Stimulated activated naive B cell treated with anti-CD40 and anti-IgM and Interleukin-4, amounts not matched to agents 10 μg/mL and 1 μg/mL and 100 μg/mL, for 72 hours (primary cell): ENCODE measurements at regions not wholly inside any gene's neighbourhood (a gene's known extent, or its start where the extent isn't known, plus 50 kb on each side); places are given as distances from the start of the nearest gene placed in this dataset.

Source experiments
- ATAC-seq, 2 donors: fragments of 150-1000 bp; cut with Tn5 transposase; replicated peaks; 2 replicates each; pipeline ENCODE4 v1.10.0; 2021; ENCODE audit warnings: moderate library complexity in 1 of 2
- DNase-seq: peaks from one replicate; pipeline ENCODE4 v3.0.0; 2021
- H3K27ac Mint-ChIP-seq: one replicate; pipeline ENCODE4 v1.8.0; 2022; ENCODE audit warnings: mild to moderate bottlenecking, mixed read lengths
- H3K27me3 Mint-ChIP-seq, 2 donors: one replicate each; pipeline ENCODE4 v1.8.0; 2022; ENCODE audit warnings: mixed read lengths in 2 of 2
- H3K36me3 Mint-ChIP-seq, 2 donors: one replicate each; pipeline ENCODE4 v1.8.0; 2022; ENCODE audit warnings: mixed read lengths in 2 of 2, mild to moderate bottlenecking in 1 of 2
- H3K4me1 Mint-ChIP-seq, 2 donors: one replicate each; pipeline ENCODE4 v1.8.0; 2022; ENCODE audit warnings: mixed read lengths in 2 of 2, mild to moderate bottlenecking in 1 of 2
- H3K4me3 Mint-ChIP-seq, 2 donors: one replicate each; pipeline ENCODE4 v1.8.0; 2022; ENCODE audit warnings: mild to moderate bottlenecking in 2 of 2, mixed read lengths in 2 of 2, moderate library complexity in 1 of 2
- H3K9me3 Mint-ChIP-seq, 2 donors: one replicate each; pipeline ENCODE4 v1.8.0; 2022; ENCODE audit warnings: mixed read lengths in 2 of 2, mild to moderate bottlenecking in 1 of 2

DNA sequence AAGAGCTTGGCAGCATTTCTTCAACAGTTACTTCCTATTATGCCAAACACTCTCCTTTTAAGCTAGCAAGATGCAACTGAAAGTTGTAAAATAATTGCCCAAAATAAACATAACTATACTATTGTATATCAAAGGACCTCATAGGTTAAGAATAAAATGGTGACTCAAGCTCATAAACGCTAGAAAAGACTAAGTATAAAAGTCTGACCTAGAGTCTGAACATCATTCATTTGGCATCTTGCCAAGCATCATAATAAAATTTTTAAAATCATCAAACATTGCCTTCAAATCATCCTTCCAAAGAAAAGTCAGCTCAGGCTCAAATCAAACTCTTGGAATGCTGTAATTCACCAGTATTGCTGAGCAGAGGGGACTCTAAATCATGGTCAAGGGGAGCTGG lies 281.2 kb downstream of the QDPR start:
- H3K4me3 Mint-ChIP-seq, result no peak overlapping the region
- H3K4me1 Mint-ChIP-seq, result no peaks in the 10 kb centered on the region
- H3K36me3 Mint-ChIP-seq, result no peaks in the 10 kb centered on the region
- H3K9me3 Mint-ChIP-seq, result peaks cover 0 to 8% of the 10 kb centered on the region in 2 donors
- ATAC-seq, result no peak
- no peak for DNase-seq
- H3K27ac Mint-ChIP-seq, result no peak overlapping the region
- H3K27me3 Mint-ChIP-seq, result peaks cover 0 to 7% of the 10 kb centered on the region in 2 donors

- no peaks in the 10 kb centered on the region for H3K36me3 Mint-ChIP-seq
- H3K4me3 Mint-ChIP-seq, result no peak overlapping the region
- H3K27ac Mint-ChIP-seq, result no peak overlapping the region
- no peaks in the 10 kb centered on the region for H3K4me1 Mint-ChIP-seq
- no peaks in the 10 kb centered on the region for H3K27me3 Mint-ChIP-seq
- no peak for ATAC-seq
- H3K9me3 Mint-ChIP-seq, result peaks cover 0 to 8% of the 10 kb centered on the region in 2 donors
- no peak for DNase-seq
Observed at GRCh38 chr4:17220816-17221215, 291.1 kb downstream of the QDPR start.

GRCh38 chr4:17218786-17219185 lies 293.1 kb downstream of the QDPR start:
- Mint-ChIP-seq H3K27ac (no peak overlapping the region), H3K4me3 (no peak overlapping the region), H3K27me3 (no peaks in the 10 kb centered on the region), H3K4me1 (no peaks in the 10 kb centered on the region), H3K36me3 (no peaks in the 10 kb centered on the region), H3K9me3 (peaks cover 0 to 16% of the 10 kb centered on the region in 2 donors)
- DNase-seq (no peak), ATAC-seq (no peak)

DNA sequence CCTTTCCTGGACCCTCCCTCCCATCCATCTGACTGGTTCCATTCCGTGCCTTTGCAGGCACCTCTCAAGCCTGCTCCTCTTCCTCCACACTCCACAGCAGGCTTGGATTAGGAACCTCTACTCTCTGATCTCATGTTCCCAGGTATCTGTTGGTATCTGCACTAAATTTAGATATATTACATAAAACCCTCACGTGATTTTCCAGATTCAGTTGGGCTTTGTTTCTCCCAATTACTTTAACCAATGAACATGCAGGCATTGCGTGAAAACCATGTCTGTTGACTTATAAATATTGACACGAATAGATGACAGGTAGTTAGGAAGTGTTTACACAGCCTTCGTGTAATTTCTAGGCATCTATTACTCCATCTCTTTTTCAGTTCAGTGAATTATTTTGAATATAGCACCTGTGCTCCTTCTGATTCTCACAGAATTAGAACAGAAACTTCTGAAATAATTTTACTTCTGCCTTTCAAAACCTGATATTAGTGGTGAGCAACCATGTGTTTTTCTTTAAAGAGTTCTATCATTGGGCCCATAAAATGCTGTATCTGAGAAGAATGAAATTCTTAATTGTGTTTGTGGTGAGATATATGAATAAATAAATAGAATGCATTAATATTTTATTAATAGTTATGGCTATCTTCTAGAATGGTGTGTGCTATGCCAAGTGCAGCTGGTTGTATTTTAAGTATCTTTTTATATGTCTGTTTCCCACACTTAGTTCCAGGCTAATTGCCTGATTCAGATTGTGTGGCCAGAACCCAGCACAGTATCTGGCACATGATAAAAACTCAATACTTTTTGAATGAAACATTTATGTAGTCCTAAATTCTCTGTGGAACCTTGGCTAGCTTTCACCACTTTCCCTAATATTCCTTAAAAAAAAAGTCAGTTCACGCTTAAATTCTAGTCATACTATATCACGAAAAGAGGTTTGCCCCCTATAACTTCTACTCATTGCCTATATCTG lies 304.8 kb downstream of the QDPR start:
- ATAC-seq (no peak), DNase-seq (no peak)
- no peak overlapping the region for H3K4me3 Mint-ChIP-seq
- H3K36me3 Mint-ChIP-seq, result no peaks in the 10 kb centered on the region
- peaks cover 8 to 9% of the 10 kb centered on the region in 2 donors for H3K9me3 Mint-ChIP-seq
- no peaks in the 10 kb centered on the region for H3K4me1 Mint-ChIP-seq
- H3K27me3 Mint-ChIP-seq, result no peaks in the 10 kb centered on the region
- H3K27ac Mint-ChIP-seq, result no peak overlapping the region

GRCh38 chr4:17204908-17205307 lies 306.5 kb upstream of the LDB2 start:
- peaks cover 8 to 9% of the 10 kb centered on the region in 2 donors for H3K9me3 Mint-ChIP-seq
- no peak overlapping the region for H3K4me3 Mint-ChIP-seq
- DNase-seq (no peak), ATAC-seq (no peak)
- no peaks in the 10 kb centered on the region for H3K27me3 Mint-ChIP-seq
- no peaks in the 10 kb centered on the region for H3K36me3 Mint-ChIP-seq
- H3K4me1 Mint-ChIP-seq, result no peaks in the 10 kb centered on the region
- H3K27ac Mint-ChIP-seq, result no peak overlapping the region

- H3K36me3 Mint-ChIP-seq, result no peaks in the 10 kb centered on the region
- no peaks in the 10 kb centered on the region for H3K4me1 Mint-ChIP-seq
- no peak overlapping the region for H3K27ac Mint-ChIP-seq
- DNase-seq (no peak), ATAC-seq (no peak)
- no peak overlapping the region for H3K4me3 Mint-ChIP-seq
- H3K9me3 Mint-ChIP-seq, result peaks cover 9 to 10% of the 10 kb centered on the region in 2 donors
- H3K27me3 Mint-ChIP-seq, result no peaks in the 10 kb centered on the region
Observed at GRCh38 chr4:17203797-17204196, 305.4 kb upstream of the LDB2 start.

- ATAC-seq (no peak), DNase-seq (no peak)
- H3K27me3 Mint-ChIP-seq, result no peaks in the 10 kb centered on the region
- H3K4me1 Mint-ChIP-seq, result no peaks in the 10 kb centered on the region
- peaks cover 2 to 3% of the 10 kb centered on the region in 2 donors for H3K9me3 Mint-ChIP-seq
- no peak overlapping the region for H3K27ac Mint-ChIP-seq
- H3K36me3 Mint-ChIP-seq, result no peaks in the 10 kb centered on the region
- no peak overlapping the region for H3K4me3 Mint-ChIP-seq
Observed at GRCh38 chr4:17197070-17197469, 298.6 kb upstream of the LDB2 start.

- ATAC-seq, result no peak
- no peak overlapping the region for H3K27ac Mint-ChIP-seq
Observed at GRCh38 chr4:17195461-17196275, 297.2 kb upstream of the LDB2 start.

GRCh38 chr4:17194586-17194985 lies 296.1 kb upstream of the LDB2 start:
- peaks cover 10% of the 10 kb centered on the region in 2 donors for H3K9me3 Mint-ChIP-seq
- H3K4me1 Mint-ChIP-seq, result no peaks in the 10 kb centered on the region
- H3K36me3 Mint-ChIP-seq, result no peaks in the 10 kb centered on the region
- no peak overlapping the region for H3K27ac Mint-ChIP-seq
- DNase-seq (no peak), ATAC-seq (no peak)
- no peaks in the 10 kb centered on the region for H3K27me3 Mint-ChIP-seq
- H3K4me3 Mint-ChIP-seq, result no peak overlapping the region

More at GRCh38 chr4:17195461-17196275, 297.2 kb upstream of the LDB2 start:
- Mint-ChIP-seq H3K4me3 (no peak overlapping the region), H3K9me3 (peaks cover 3 to 4% of the 10 kb centered on the region in 2 donors), H3K4me1 (no peaks in the 10 kb centered on the region), H3K27me3 (no peaks in the 10 kb centered on the region), H3K36me3 (no peaks in the 10 kb centered on the region)
- no peak for DNase-seq

- Mint-ChIP-seq H3K4me3 (no peak overlapping the region), H3K4me1 (no peaks in the 10 kb centered on the region), H3K9me3 (peaks cover 7 to 13% of the 10 kb centered on the region in 2 donors), H3K27ac (no peak overlapping the region), H3K36me3 (no peaks in the 10 kb centered on the region), H3K27me3 (no peaks in the 10 kb centered on the region)
- ATAC-seq (no peak), DNase-seq (no peak)
Observed at GRCh38 chr4:17189759-17190158, 291.3 kb upstream of the LDB2 start.

GRCh38 chr4:17189401-17189720 lies 290.9 kb upstream of the LDB2 start:
- H3K27ac Mint-ChIP-seq, result no peak overlapping the region
- peaks cover 9 to 13% of the 10 kb centered on the region in 2 donors for H3K9me3 Mint-ChIP-seq

GRCh38 chr4:17188547-17189400 lies 290.3 kb upstream of the LDB2 start:
- H3K27ac Mint-ChIP-seq, result no peak overlapping the region
- H3K27me3 Mint-ChIP-seq, result no peaks in the 10 kb centered on the region
- H3K9me3 Mint-ChIP-seq, result peaks cover 11% of the 10 kb centered on the region in 2 donors
- H3K4me3 Mint-ChIP-seq, result no peak overlapping the region
- no peaks in the 10 kb centered on the region for H3K36me3 Mint-ChIP-seq
- no peak for ATAC-seq
- H3K4me1 Mint-ChIP-seq, result no peaks in the 10 kb centered on the region
- no peak for DNase-seq

More at GRCh38 chr4:17189401-17189720, 290.9 kb upstream of the LDB2 start:
- H3K36me3 Mint-ChIP-seq, result no peaks in the 10 kb centered on the region
- ATAC-seq (no peak), DNase-seq (no peak)
- H3K27me3 Mint-ChIP-seq, result no peaks in the 10 kb centered on the region
- no peak overlapping the region for H3K4me3 Mint-ChIP-seq
- no peaks in the 10 kb centered on the region for H3K4me1 Mint-ChIP-seq

DNA sequence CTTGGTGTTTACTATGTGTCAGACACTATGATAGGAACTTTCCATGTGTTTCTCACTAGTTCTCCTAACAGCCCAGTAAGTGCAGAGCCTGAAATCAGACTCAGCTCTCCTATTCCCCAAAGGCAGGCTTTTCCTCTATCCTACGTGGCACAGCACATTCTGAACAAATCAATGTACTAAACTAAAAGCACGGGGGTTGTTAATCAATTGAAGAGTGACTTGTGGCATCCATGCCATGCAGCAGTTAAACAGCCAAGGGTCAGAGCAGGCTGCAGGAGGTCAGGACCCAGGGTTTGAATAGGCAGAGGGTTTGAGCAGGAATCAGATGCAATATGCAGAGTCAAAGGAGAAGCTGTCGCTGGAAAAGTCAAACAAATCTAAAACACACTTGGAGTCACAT lies 289.7 kb upstream of the LDB2 start:
- H3K4me3 Mint-ChIP-seq, result no peak overlapping the region
- H3K4me1 Mint-ChIP-seq, result no peaks in the 10 kb centered on the region
- H3K27ac Mint-ChIP-seq, result no peak overlapping the region
- ATAC-seq (no peak), DNase-seq (no peak)
- H3K36me3 Mint-ChIP-seq, result no peaks in the 10 kb centered on the region
- no peaks in the 10 kb centered on the region for H3K27me3 Mint-ChIP-seq
- H3K9me3 Mint-ChIP-seq, result peaks cover 11% of the 10 kb centered on the region in 2 donors

- Mint-ChIP-seq H3K9me3 (peaks cover 11% of the 10 kb centered on the region in 2 donors), H3K4me3 (no peak overlapping the region), H3K27me3 (no peaks in the 10 kb centered on the region), H3K36me3 (no peaks in the 10 kb centered on the region), H3K4me1 (no peaks in the 10 kb centered on the region), H3K27ac (no peak overlapping the region)
- ATAC-seq, result no peak
- no peak for DNase-seq
Observed at GRCh38 chr4:17187003-17187402, 288.6 kb upstream of the LDB2 start.
